NT2/D1 (cell line): ENCODE measurements at regions not wholly inside any gene's neighbourhood (a gene's known extent, or its start where the extent isn't known, plus 50 kb on each side); places are given as distances from the start of the nearest gene placed in this dataset.

Experiments
- DNase-seq: peaks from one replicate; pipeline ENCODE4 v3.0.0-alpha.2; 2011; ENCODE audit warnings: low read depth, low spot score
- H3K27me3 ChIP-seq: 2 replicates; pipeline ENCODE4 v1.6.0; 2011; ENCODE audit warnings: mild to moderate bottlenecking; ENCODE audit not compliant: insufficient read length, insufficient read depth
- H3K36me3 ChIP-seq: 2 replicates; pipeline ENCODE4 v1.6.1; 2011; ENCODE audit warnings: mild to moderate bottlenecking, low read length, mixed read lengths; ENCODE audit not compliant: insufficient read depth, insufficient read length
- H3K4me1 ChIP-seq: 2 replicates; pipeline ENCODE4 v1.5.1; 2011; ENCODE audit not compliant: insufficient read depth, insufficient read length
- H3K4me3 ChIP-seq: 2 replicates; pipeline ENCODE4 v1.5.1; 2011; ENCODE audit warnings: low read depth; ENCODE audit not compliant: insufficient read length
- H3K9ac ChIP-seq: 2 replicates; pipeline ENCODE4 v1.6.0; 2011; ENCODE audit warnings: low read depth; ENCODE audit not compliant: insufficient read length
- H3K9me3 ChIP-seq: 2 replicates; pipeline ENCODE4 v1.5.1; 2011; ENCODE audit warnings: mild to moderate bottlenecking, low read length; ENCODE audit not compliant: insufficient read depth
- SUZ12 ChIP-seq: IDR thresholded peaks from 2 replicates; pipeline ENCODE4 v1.6.1; 2011; ENCODE audit not compliant: insufficient read length, insufficient read depth; ENCODE audit errors: extremely low read depth
- YY1 ChIP-seq: IDR thresholded peaks from 2 replicates; pipeline ENCODE4 v1.6.1; 2011; ENCODE audit not compliant: insufficient read length, insufficient read depth
- ZNF274 ChIP-seq: IDR thresholded peaks from 2 replicates; pipeline ENCODE4 v1.6.1; 2011; ENCODE audit warnings: mild to moderate bottlenecking, low read depth, low read length

- H3K9me3 ChIP-seq, result no peaks in the 10 kb centered on the region
- no peaks in the 10 kb centered on the region for H3K4me1 ChIP-seq
- no peak for DNase-seq
- H3K9ac ChIP-seq, result no peak overlapping the region
- no peaks in the 10 kb centered on the region for H3K36me3 ChIP-seq
- TF ChIP-seq YY1, result no peak
- no peak for TF ChIP-seq ZNF274
- TF ChIP-seq SUZ12, result no peak
- no peaks in the 10 kb centered on the region for H3K27me3 ChIP-seq
- H3K4me3 ChIP-seq, result no peak overlapping the region
Measured at GRCh38 chr13:109963384-109963783, 177.0 kb upstream of the IRS2 start.

GRCh38 chr13:109959903-109960302 lies 173.5 kb upstream of the IRS2 start:
- no peak overlapping the region for H3K9ac ChIP-seq
- no peaks in the 10 kb centered on the region for H3K27me3 ChIP-seq
- H3K36me3 ChIP-seq, result no peaks in the 10 kb centered on the region
- DNase-seq, result no peak
- no peaks in the 10 kb centered on the region for H3K9me3 ChIP-seq
- no peaks in the 10 kb centered on the region for H3K4me1 ChIP-seq
- H3K4me3 ChIP-seq, result no peak overlapping the region
- TF ChIP-seq ZNF274 (no peak), SUZ12 (no peak), YY1 (no peak)

- Histone ChIP-seq H3K4me3 (no peak overlapping the region), H3K4me1 (no peaks in the 10 kb centered on the region), H3K9ac (no peak overlapping the region), H3K9me3 (no peaks in the 10 kb centered on the region), H3K27me3 (no peaks in the 10 kb centered on the region), H3K36me3 (no peaks in the 10 kb centered on the region)
- DNase-seq, result no peak
- TF ChIP-seq ZNF274 (no peak), YY1 (no peak), SUZ12 (no peak)
Measured at GRCh38 chr13:109957875-109958274, 171.5 kb upstream of the IRS2 start.

GRCh38 chr13:109955598-109955997 lies 169.2 kb upstream of the IRS2 start:
- no peak for TF ChIP-seq ZNF274
- no peak for TF ChIP-seq SUZ12
- no peak for TF ChIP-seq YY1
- no peaks in the 10 kb centered on the region for H3K27me3 ChIP-seq
- H3K9me3 ChIP-seq, result no peaks in the 10 kb centered on the region
- no peaks in the 10 kb centered on the region for H3K36me3 ChIP-seq
- H3K4me3 ChIP-seq, result no peak overlapping the region
- H3K9ac ChIP-seq, result no peak overlapping the region
- H3K4me1 ChIP-seq, result no peaks in the 10 kb centered on the region
- no peak for DNase-seq

GRCh38 chr13:109954441-109954840 lies 168.1 kb upstream of the IRS2 start:
- no peaks in the 10 kb centered on the region for H3K9me3 ChIP-seq
- no peaks in the 10 kb centered on the region for H3K4me1 ChIP-seq
- H3K27me3 ChIP-seq, result no peaks in the 10 kb centered on the region
- no peaks in the 10 kb centered on the region for H3K36me3 ChIP-seq
- no peak overlapping the region for H3K4me3 ChIP-seq
- H3K9ac ChIP-seq, result no peak overlapping the region
- TF ChIP-seq ZNF274 (no peak), SUZ12 (no peak), YY1 (no peak)
- no peak for DNase-seq

- Histone ChIP-seq H3K27me3 (no peaks in the 10 kb centered on the region), H3K9me3 (no peaks in the 10 kb centered on the region), H3K4me3 (no peak overlapping the region), H3K4me1 (no peaks in the 10 kb centered on the region), H3K9ac (no peak overlapping the region), H3K36me3 (no peaks in the 10 kb centered on the region)
- TF ChIP-seq YY1, result no peak
- no peak for TF ChIP-seq SUZ12
- no peak for TF ChIP-seq ZNF274
- no peak for DNase-seq
Measured at GRCh38 chr13:109951491-109951890, 165.1 kb upstream of the IRS2 start.

- Histone ChIP-seq H3K4me1 (no peaks in the 10 kb centered on the region), H3K9ac (no peak overlapping the region), H3K9me3 (no peaks in the 10 kb centered on the region), H3K4me3 (no peak overlapping the region), H3K27me3 (no peaks in the 10 kb centered on the region), H3K36me3 (no peaks in the 10 kb centered on the region)
- no peak for DNase-seq
- TF ChIP-seq YY1 (no peak), ZNF274 (no peak), SUZ12 (no peak)
Measured at GRCh38 chr13:109949397-109949796, 163.0 kb upstream of the IRS2 start.

- Histone ChIP-seq H3K9ac (no peak overlapping the region), H3K4me1 (no peaks in the 10 kb centered on the region), H3K27me3 (no peaks in the 10 kb centered on the region), H3K36me3 (no peaks in the 10 kb centered on the region), H3K9me3 (no peaks in the 10 kb centered on the region), H3K4me3 (no peak overlapping the region)
- TF ChIP-seq SUZ12 (no peak), ZNF274 (no peak), YY1 (no peak)
- no peak for DNase-seq
Measured at GRCh38 chr13:109947006-109947405, 160.6 kb upstream of the IRS2 start.
